Hepatocyte (in vitro differentiated cells): ENCODE measurements at regions not wholly inside any gene's neighbourhood (a gene's known extent, or its start where the extent isn't known, plus 50 kb on each side); places are given as distances from the start of the nearest gene placed in this dataset.

Source experiments
- EZH2 ChIP-seq: fragments of 200-600 bp; sonication (generic); IDR thresholded peaks from 2 replicates; pipeline ENCODE4 v1.6.1; 2016; ENCODE audit warnings: antibody characterized with exemption, mild to moderate bottlenecking, borderline replicate concordance
- EZH2phosphoT487 ChIP-seq: fragments of 200-600 bp; sonication (generic); IDR thresholded peaks from one replicate; pipeline ENCODE4 v1.6.1; 2018; ENCODE audit warnings: antibody characterized with exemption, mild to moderate bottlenecking, low read depth, moderate library complexity; ENCODE audit not compliant: unreplicated experiment, severe bottlenecking
- TF ChIP-seq, protein P1 (sequence below): fragments of 200-600 bp; sonication (generic); IDR thresholded peaks from 2 replicates; pipeline ENCODE4 v1.5.1; 2016; ENCODE audit warnings: antibody characterized with exemption, mild to moderate bottlenecking; ENCODE audit not compliant: poor library complexity

DNA sequence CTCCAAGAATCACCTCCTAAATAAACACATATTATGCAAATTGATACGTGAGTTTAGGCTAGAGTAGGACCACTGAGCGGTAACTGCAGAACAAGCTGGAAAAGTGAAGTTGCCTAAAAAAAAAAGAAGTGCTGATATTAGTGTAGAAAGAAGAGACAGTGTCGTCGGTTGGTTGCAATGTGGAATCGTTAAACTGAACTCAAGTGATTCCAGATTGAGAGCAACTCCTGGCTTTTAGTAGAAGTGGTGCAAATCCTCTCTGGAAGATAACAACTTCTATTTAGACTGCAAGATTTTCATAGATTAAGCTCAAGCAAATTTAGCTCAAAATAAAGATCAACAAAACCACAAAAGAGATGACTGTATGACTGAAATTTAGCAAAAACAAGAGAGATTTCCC, 97.0 kb upstream of the PGR start:
- TF ChIP-seq, protein P1, sequence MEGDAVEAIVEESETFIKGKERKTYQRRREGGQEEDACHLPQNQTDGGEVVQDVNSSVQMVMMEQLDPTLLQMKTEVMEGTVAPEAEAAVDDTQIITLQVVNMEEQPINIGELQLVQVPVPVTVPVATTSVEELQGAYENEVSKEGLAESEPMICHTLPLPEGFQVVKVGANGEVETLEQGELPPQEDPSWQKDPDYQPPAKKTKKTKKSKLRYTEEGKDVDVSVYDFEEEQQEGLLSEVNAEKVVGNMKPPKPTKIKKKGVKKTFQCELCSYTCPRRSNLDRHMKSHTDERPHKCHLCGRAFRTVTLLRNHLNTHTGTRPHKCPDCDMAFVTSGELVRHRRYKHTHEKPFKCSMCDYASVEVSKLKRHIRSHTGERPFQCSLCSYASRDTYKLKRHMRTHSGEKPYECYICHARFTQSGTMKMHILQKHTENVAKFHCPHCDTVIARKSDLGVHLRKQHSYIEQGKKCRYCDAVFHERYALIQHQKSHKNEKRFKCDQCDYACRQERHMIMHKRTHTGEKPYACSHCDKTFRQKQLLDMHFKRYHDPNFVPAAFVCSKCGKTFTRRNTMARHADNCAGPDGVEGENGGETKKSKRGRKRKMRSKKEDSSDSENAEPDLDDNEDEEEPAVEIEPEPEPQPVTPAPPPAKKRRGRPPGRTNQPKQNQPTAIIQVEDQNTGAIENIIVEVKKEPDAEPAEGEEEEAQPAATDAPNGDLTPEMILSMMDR, result no peak
- no peak for TF ChIP-seq EZH2
- TF ChIP-seq EZH2phosphoT487, result no peak
